WTC11 (cell line): ENCODE measurements at regions not wholly inside any gene's neighbourhood (a gene's known extent, or its start where the extent isn't known, plus 50 kb on each side); places are given as distances from the start of the nearest gene placed in this dataset.

Experiments
- ATAC-seq: fragments of 200-7000 bp; cut with Tn5 transposase; 2 replicates; pipeline ENCODE4 v1.10.0; 2021; ENCODE audit warnings: mild to moderate bottlenecking, moderate library complexity
- CTCF ChIA-PET: fragments of 300-600 bp; sonication (Branson Sonifier 250); formaldehyde crosslinking; loops from one replicate; lab custom pipeline; 2021; ENCODE audit warnings: antibody characterized with exemption; lab: Charles Lee
- POLR2A ChIA-PET: fragments of 350-600 bp; sonication (Branson Sonifier 250); formaldehyde crosslinking; loops from one replicate; lab custom pipeline; 2021; ENCODE audit warnings: antibody characterized with exemption; lab: Charles Lee
- DNase-seq: peaks from one replicate; pipeline ENCODE4 v3.0.0; 2021; ENCODE audit warnings: low spot score
- H3K27ac Mint-ChIP-seq: 2 replicates; pipeline ENCODE4 v1.8.0; 2021; ENCODE audit warnings: mixed read lengths
- H3K27me3 Mint-ChIP-seq: 2 replicates; pipeline ENCODE4 v1.8.0; 2021; ENCODE audit warnings: low read depth, mild to moderate bottlenecking, moderate library complexity, mixed read lengths
- H3K36me3 Mint-ChIP-seq: 2 replicates; pipeline ENCODE4 v1.8.0; 2021; ENCODE audit warnings: mixed read lengths
- H3K4me1 Mint-ChIP-seq: 2 replicates; pipeline ENCODE4 v1.8.0; 2022; ENCODE audit warnings: mixed read lengths
- H3K4me3 Mint-ChIP-seq: 2 replicates; pipeline ENCODE4 v1.8.0; 2021; ENCODE audit warnings: mild to moderate bottlenecking, moderate library complexity, mixed read lengths
- H3K9me3 Mint-ChIP-seq: 2 replicates; pipeline ENCODE4 v1.8.0; 2021; ENCODE audit warnings: mixed read lengths
- ATF1 ChIP-seq: sonication (generic); formaldehyde crosslinking; IDR thresholded peaks from 2 replicates; pipeline ENCODE4 v1.8.1; 2023; ENCODE audit warnings: mild to moderate bottlenecking, moderate library complexity, missing genetic modification reagents
- ATF3 ChIP-seq: sonication (generic); formaldehyde crosslinking; conservative IDR thresholded peaks from 2 replicates; pipeline ENCODE4 v1.8.1; 2022; ENCODE audit warnings: mild to moderate bottlenecking, missing genetic modification reagents
- CBFB ChIP-seq: sonication (generic); formaldehyde crosslinking; IDR thresholded peaks from 2 replicates; pipeline ENCODE4 v1.8.1; 2022; ENCODE audit warnings: mild to moderate bottlenecking, low read depth, missing genetic modification reagents
- E2F5 ChIP-seq: sonication (generic); formaldehyde crosslinking; IDR thresholded peaks from 2 replicates; pipeline ENCODE4 v1.8.1; 2022; ENCODE audit warnings: mild to moderate bottlenecking, moderate library complexity, missing genetic modification reagents
- EMX1 ChIP-seq: fragments of 250-450 bp; sonication (Bioruptor Pico); IDR thresholded peaks from 2 replicates; pipeline ENCODE4 v1.8.0; 2021; ENCODE audit warnings: mild to moderate bottlenecking
- ESRRA ChIP-seq: sonication (generic); formaldehyde crosslinking; IDR thresholded peaks from 2 replicates; pipeline ENCODE4 v1.8.1; 2022; ENCODE audit warnings: mild to moderate bottlenecking, missing genetic modification reagents, borderline replicate concordance
- FOXK1 ChIP-seq: sonication (generic); formaldehyde crosslinking; IDR thresholded peaks from 2 replicates; pipeline ENCODE4 v1.8.0; 2022; ENCODE audit warnings: mild to moderate bottlenecking, moderate library complexity, missing genetic modification reagents
- FOXP1 ChIP-seq: sonication (generic); formaldehyde crosslinking; IDR thresholded peaks from 2 replicates; pipeline ENCODE4 v1.8.0; 2022; ENCODE audit warnings: missing genetic modification reagents, mild to moderate bottlenecking, moderate library complexity, borderline replicate concordance
- GTF2I ChIP-seq: fragments of 250-450 bp; sonication (Bioruptor Pico); conservative IDR thresholded peaks from 2 replicates; pipeline ENCODE4 v1.4.0; 2021; ENCODE audit warnings: mild to moderate bottlenecking
- HMGA2 ChIP-seq: fragments of 250-450 bp; sonication (Bioruptor Pico); IDR thresholded peaks from 2 replicates; pipeline ENCODE4 v1.4.0; 2021; ENCODE audit warnings: mild to moderate bottlenecking, moderate library complexity
- JAZF1 ChIP-seq: fragments of 250-450 bp; sonication (Bioruptor Pico); IDR thresholded peaks from 2 replicates; pipeline ENCODE4 v1.9.0; 2021; ENCODE audit warnings: moderate library complexity, mild to moderate bottlenecking, inconsistent platforms
- NFATC4 ChIP-seq: fragments of 250-450 bp; sonication (Bioruptor Pico); IDR thresholded peaks from 2 replicates; pipeline ENCODE4 v1.9.0; 2021; ENCODE audit warnings: mild to moderate bottlenecking
- NR2C2 ChIP-seq: sonication (generic); formaldehyde crosslinking; IDR thresholded peaks from 2 replicates; pipeline ENCODE4 v1.8.0; 2022; ENCODE audit warnings: mild to moderate bottlenecking, missing genetic modification reagents
- TCF7 ChIP-seq: sonication (generic); formaldehyde crosslinking; IDR thresholded peaks from 2 replicates; pipeline ENCODE4 v1.8.0; 2022; ENCODE audit warnings: mild to moderate bottlenecking, low read depth, missing genetic modification reagents, moderate library complexity
- ZBTB21 ChIP-seq: sonication (generic); formaldehyde crosslinking; IDR thresholded peaks from 2 replicates; pipeline ENCODE4 v1.8.1; 2023; ENCODE audit warnings: mild to moderate bottlenecking, missing genetic modification reagents, borderline replicate concordance
- ZNF263 ChIP-seq: sonication (generic); formaldehyde crosslinking; IDR thresholded peaks from 2 replicates; pipeline ENCODE4 v1.8.1; 2022; ENCODE audit warnings: low read depth, mild to moderate bottlenecking, moderate library complexity, missing genetic modification reagents
- ZSCAN18 ChIP-seq: fragments of 250-450 bp; sonication (Bioruptor Pico); IDR thresholded peaks from 2 replicates; pipeline ENCODE4 v2.1.2; 2022; ENCODE audit warnings: mild to moderate bottlenecking, moderate library complexity
- TF ChIP-seq, protein P1 (sequence below): sonication (generic); formaldehyde crosslinking; IDR thresholded peaks from 2 replicates; pipeline ENCODE4 v1.8.0; 2023; ENCODE audit warnings: missing genetic modification reagents
- TF ChIP-seq, protein P2 (sequence below): fragments of 250-450 bp; sonication (Bioruptor Pico); conservative IDR thresholded peaks from 2 replicates; pipeline ENCODE4 v1.9.0; 2021; ENCODE audit warnings: mild to moderate bottlenecking
- TF ChIP-seq, protein P3 (sequence below): sonication (generic); formaldehyde crosslinking; IDR thresholded peaks from 2 replicates; pipeline ENCODE4 v1.8.1; 2022; ENCODE audit warnings: missing genetic modification reagents, borderline replicate concordance
- TF ChIP-seq, protein P4 (sequence below): sonication (generic); formaldehyde crosslinking; IDR thresholded peaks from 2 replicates; pipeline ENCODE4 v1.8.1; 2023; ENCODE audit warnings: mild to moderate bottlenecking, missing genetic modification reagents, moderate library complexity

- H3K27ac Mint-ChIP-seq, result no peak overlapping the region
- TF ChIP-seq ZBTB21 (CRISPR knock-in tag) (no peak), JAZF1 (CRISPR knock-in tag) (no peak), ZSCAN18 (CRISPR knock-in tag) (no peak), FOXK1 (no peak), ZNF263 (CRISPR knock-in tag) (no peak), E2F5 (CRISPR knock-in tag) (no peak), EMX1 (CRISPR knock-in tag) (no peak), CBFB (CRISPR knock-in tag) (no peak), ATF1 (CRISPR knock-in tag) (no peak)
- TF ChIP-seq, protein P1, sequence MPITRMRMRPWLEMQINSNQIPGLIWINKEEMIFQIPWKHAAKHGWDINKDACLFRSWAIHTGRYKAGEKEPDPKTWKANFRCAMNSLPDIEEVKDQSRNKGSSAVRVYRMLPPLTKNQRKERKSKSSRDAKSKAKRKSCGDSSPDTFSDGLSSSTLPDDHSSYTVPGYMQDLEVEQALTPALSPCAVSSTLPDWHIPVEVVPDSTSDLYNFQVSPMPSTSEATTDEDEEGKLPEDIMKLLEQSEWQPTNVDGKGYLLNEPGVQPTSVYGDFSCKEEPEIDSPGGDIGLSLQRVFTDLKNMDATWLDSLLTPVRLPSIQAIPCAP (CRISPR knock-in tag), result no peak
- TF ChIP-seq, protein P2, sequence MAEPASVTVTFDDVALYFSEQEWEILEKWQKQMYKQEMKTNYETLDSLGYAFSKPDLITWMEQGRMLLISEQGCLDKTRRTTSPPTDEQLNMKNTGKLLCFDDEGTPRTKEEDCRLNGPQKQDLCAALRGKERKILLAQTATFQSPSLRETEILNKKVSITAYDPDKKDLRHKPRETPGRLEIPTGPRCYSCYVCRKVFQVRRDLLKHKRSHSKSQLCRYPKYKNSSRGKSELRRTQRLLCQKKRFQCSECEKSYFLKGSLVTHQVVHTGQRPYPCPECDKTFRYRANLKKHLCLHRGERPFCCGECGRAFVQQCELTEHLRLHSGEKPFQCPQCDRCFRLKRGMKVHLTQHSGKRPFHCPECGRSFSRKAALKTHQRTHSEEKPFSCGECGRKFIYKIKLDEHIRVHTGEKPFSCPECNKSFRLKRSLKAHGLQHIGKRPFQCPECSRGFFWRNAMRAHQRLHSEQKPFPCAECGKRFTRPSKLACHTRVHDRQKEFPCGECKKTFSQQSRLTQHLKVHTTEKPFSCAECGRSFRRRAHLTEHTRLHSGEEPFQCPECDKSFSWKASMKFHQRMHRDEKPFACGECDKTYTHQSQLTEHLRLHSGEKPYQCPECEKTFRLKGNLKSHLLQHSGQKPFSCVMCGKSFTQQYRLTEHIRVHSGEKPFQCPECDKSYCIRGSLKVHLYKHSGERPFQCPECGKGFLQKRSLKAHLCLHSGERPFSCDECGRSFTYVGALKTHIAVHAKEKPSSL (CRISPR knock-in tag), result no peak
- TF ChIP-seq, protein P3, sequence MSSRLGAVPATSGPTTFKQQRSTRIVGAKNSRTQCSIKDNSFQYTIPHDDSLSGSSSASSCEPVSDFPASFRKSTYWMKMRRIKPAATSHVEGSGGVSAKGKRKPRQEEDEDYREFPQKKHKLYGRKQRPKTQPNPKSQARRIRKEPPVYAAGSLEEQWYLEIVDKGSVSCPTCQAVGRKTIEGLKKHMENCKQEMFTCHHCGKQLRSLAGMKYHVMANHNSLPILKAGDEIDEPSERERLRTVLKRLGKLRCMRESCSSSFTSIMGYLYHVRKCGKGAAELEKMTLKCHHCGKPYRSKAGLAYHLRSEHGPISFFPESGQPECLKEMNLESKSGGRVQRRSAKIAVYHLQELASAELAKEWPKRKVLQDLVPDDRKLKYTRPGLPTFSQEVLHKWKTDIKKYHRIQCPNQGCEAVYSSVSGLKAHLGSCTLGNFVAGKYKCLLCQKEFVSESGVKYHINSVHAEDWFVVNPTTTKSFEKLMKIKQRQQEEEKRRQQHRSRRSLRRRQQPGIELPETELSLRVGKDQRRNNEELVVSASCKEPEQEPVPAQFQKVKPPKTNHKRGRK (CRISPR knock-in tag), result no peak
- TF ChIP-seq, all 79 proteins: peak for 0
- CTCF ChIA-PET, result no interaction called here
- Mint-ChIP-seq H3K4me1 (no peaks in the 10 kb centered on the region), H3K4me3 (no peak overlapping the region), H3K36me3 (no peaks in the 10 kb centered on the region), H3K27me3 (peaks cover 4% of the 10 kb centered on the region), H3K9me3 (no peaks in the 10 kb centered on the region)
- POLR2A ChIA-PET, result no interaction called here
- no peak for DNase-seq
- no peak for ATAC-seq
Observed at GRCh38 chr11:33500332-33500731, 200.3 kb downstream of the C11orf91 start.

DNA sequence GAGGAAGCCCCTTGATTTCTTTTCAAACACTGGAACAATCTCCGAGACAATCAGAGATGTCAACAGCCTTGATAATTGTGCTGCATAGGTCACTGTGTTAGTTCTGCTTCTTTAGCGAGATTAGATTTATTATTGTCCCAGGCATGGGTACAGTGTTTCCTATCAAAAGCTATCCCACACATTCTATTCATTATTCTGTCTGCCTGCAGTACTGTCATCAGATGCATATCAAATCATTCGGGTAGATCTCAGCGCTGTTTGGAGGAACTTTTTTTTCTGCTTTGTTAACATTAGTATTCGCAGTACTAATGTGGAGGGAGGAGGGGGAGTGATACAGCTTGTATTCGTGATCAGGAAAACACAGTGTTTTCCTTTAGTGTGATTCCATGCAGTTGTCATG, 208.0 kb downstream of the C11orf91 start:
- Mint-ChIP-seq H3K27me3 (no peaks in the 10 kb centered on the region), H3K9me3 (peaks cover 6% of the 10 kb centered on the region), H3K27ac (no peak overlapping the region), H3K4me3 (no peak overlapping the region), H3K4me1 (peaks cover 15% of the 10 kb centered on the region), H3K36me3 (no peaks in the 10 kb centered on the region)
- CTCF ChIA-PET, result no interaction called here
- no peak for TF ChIP-seq GTF2I
- TF ChIP-seq, protein P2 (CRISPR knock-in tag), result no peak
- no peak for TF ChIP-seq FOXP1
- no peak for TF ChIP-seq TCF7 (CRISPR knock-in tag)
- TF ChIP-seq, protein P4, sequence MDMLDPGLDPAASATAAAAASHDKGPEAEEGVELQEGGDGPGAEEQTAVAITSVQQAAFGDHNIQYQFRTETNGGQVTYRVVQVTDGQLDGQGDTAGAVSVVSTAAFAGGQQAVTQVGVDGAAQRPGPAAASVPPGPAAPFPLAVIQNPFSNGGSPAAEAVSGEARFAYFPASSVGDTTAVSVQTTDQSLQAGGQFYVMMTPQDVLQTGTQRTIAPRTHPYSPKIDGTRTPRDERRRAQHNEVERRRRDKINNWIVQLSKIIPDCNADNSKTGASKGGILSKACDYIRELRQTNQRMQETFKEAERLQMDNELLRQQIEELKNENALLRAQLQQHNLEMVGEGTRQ (CRISPR knock-in tag), result no peak
- TF ChIP-seq HMGA2, result no peak
- no peak for TF ChIP-seq JAZF1 (CRISPR knock-in tag)
- TF ChIP-seq ESRRA (CRISPR knock-in tag), result no peak
- TF ChIP-seq ATF3 (CRISPR knock-in tag), result no peak
- no peak for TF ChIP-seq NFATC4
- TF ChIP-seq NR2C2 (CRISPR knock-in tag), result no peak
- TF ChIP-seq, all 79 proteins: peak for 0
- ATAC-seq (no peak), DNase-seq (no peak)
- POLR2A ChIA-PET, result interaction anchor here (0.6 kb wide), 1 partner anchor 66 kb away, joined by 3 read pairs; no protein-coding TSS in a partner anchor
